Neural cell (in vitro differentiated cells): ENCODE measurements at regions not wholly inside any gene's neighbourhood (a gene's known extent, or its start where the extent isn't known, plus 50 kb on each side); places are given as distances from the start of the nearest gene placed in this dataset.

Experiments used
- H2AFZ ChIP-seq: fragments of 200-600, 300-800 bp; sonication (generic), shearing (Covaris generic); 2 replicates; pipeline ENCODE4 v1.6.0; 2014; ENCODE audit warnings: low read depth, mild to moderate bottlenecking, antibody characterized with exemption, low read length, moderate library complexity
- H3F3A ChIP-seq: fragments of 200-600 bp; shearing (Covaris generic); 2 replicates; pipeline ENCODE4 v1.6.1; 2016; ENCODE audit warnings: mild to moderate bottlenecking, moderate library complexity, mixed read lengths, antibody characterized with exemption, low read length; ENCODE audit not compliant: insufficient read depth, poor library complexity, severe bottlenecking
- H3K27ac ChIP-seq: fragments of 200-600, 300-800 bp; sonication (generic), shearing (Covaris generic); 2 replicates; pipeline ENCODE4 v1.5.1; 2014; ENCODE audit warnings: mild to moderate bottlenecking, low read length, moderate library complexity
- H3K27me3 ChIP-seq: fragments of 300-800, 200-600 bp; sonication (generic), shearing (Covaris generic); 2 replicates; pipeline ENCODE4 v1.6.0; 2014; ENCODE audit warnings: mild to moderate bottlenecking, low read depth, low read length, moderate library complexity; ENCODE audit not compliant: insufficient read depth
- H3K36me3 ChIP-seq: fragments of 300-800, 200-600 bp; sonication (generic), shearing (Covaris generic); 2 replicates; pipeline ENCODE4 v1.5.1; 2014; ENCODE audit warnings: mild to moderate bottlenecking, antibody characterized with exemption, low read length, moderate library complexity; ENCODE audit not compliant: insufficient read depth
- H3K4me2 ChIP-seq: fragments of 300-800, 200-600 bp; sonication (generic), shearing (Covaris generic); 2 replicates; pipeline ENCODE4 v1.6.0; 2014; ENCODE audit warnings: mild to moderate bottlenecking, low read length
- H3K4me3 ChIP-seq: fragments of 300-800, 200-600 bp; sonication (generic), shearing (Covaris generic); 2 replicates; pipeline ENCODE4 v1.5.1; 2014; ENCODE audit warnings: mild to moderate bottlenecking, low read length, moderate library complexity
- H3K79me2 ChIP-seq: fragments of 200-600 bp; shearing (Covaris generic); replicated peaks from 2 replicates; pipeline ENCODE4 v1.6.0; 2014; ENCODE audit warnings: mild to moderate bottlenecking, low read length, moderate library complexity; ENCODE audit not compliant: insufficient read depth
- H3K9ac ChIP-seq: fragments of 300-800, 200-600 bp; sonication (generic), shearing (Covaris generic); 2 replicates; pipeline ENCODE4 v1.6.1; 2016; ENCODE audit warnings: mild to moderate bottlenecking, low read length, mixed read lengths
- H3K9me2 ChIP-seq: fragments of 200-600 bp; shearing (Covaris generic); 2 replicates; pipeline ENCODE4 v1.6.1; 2016; ENCODE audit warnings: mild to moderate bottlenecking, low read length, mixed read lengths; ENCODE audit not compliant: insufficient read depth
- H3K9me3 ChIP-seq: fragments of 200-600, 300-800 bp; sonication (generic), shearing (Covaris generic); 2 replicates; pipeline ENCODE4 v1.6.1; 2016; ENCODE audit warnings: mild to moderate bottlenecking, mixed run types, low read length, moderate library complexity, mixed read lengths
- H4K20me1 ChIP-seq: fragments of 200-600 bp; shearing (Covaris generic); 2 replicates; pipeline ENCODE4 v1.6.1; 2016; ENCODE audit warnings: mild to moderate bottlenecking, mixed run types; ENCODE audit not compliant: insufficient read depth
- CTCF ChIP-seq: fragments of 450-650 bp; IDR thresholded peaks from 2 replicates; pipeline ENCODE4 v1.5.1; 2014; ENCODE audit warnings: antibody characterized with exemption, mild to moderate bottlenecking, moderate library complexity; ENCODE audit not compliant: poor library complexity, severe bottlenecking
- EP300 ChIP-seq: fragments of 450-650 bp; conservative IDR thresholded peaks from 2 replicates; pipeline ENCODE4 v1.6.1; 2014; ENCODE audit warnings: antibody characterized with exemption, mild to moderate bottlenecking, moderate library complexity; ENCODE audit not compliant: poor library complexity, severe bottlenecking
- EZH2 ChIP-seq: fragments of 200-600, 300-800 bp; shearing (Covaris generic), sonication (generic); IDR thresholded peaks from 2 replicates; pipeline ENCODE4 v1.6.1; 2014; ENCODE audit warnings: antibody characterized with exemption, low read length, borderline replicate concordance, mild to moderate bottlenecking; ENCODE audit not compliant: insufficient read depth, poor library complexity, severe bottlenecking
- MXI1 ChIP-seq: fragments of 450-650 bp; conservative IDR thresholded peaks from 2 replicates; pipeline ENCODE4 v1.6.1; 2014; ENCODE audit warnings: antibody characterized with exemption, mild to moderate bottlenecking; ENCODE audit not compliant: poor library complexity, severe bottlenecking
- POLR2AphosphoS5 ChIP-seq: IDR thresholded peaks from 2 replicates; pipeline ENCODE4 v1.6.1; 2012
- RAD21 ChIP-seq: fragments of 450-650 bp; conservative IDR thresholded peaks from 2 replicates; pipeline ENCODE4 v1.6.1; 2014; ENCODE audit warnings: antibody characterized with exemption, mild to moderate bottlenecking, moderate library complexity
- REST ChIP-seq: IDR thresholded peaks from 2 replicates; pipeline ENCODE4 v1.6.1; 2012; ENCODE audit warnings: borderline replicate concordance
- SMC3 ChIP-seq: fragments of 450-650 bp; conservative IDR thresholded peaks from 2 replicates; pipeline ENCODE4 v1.6.1; 2014; ENCODE audit warnings: antibody characterized with exemption, mild to moderate bottlenecking, moderate library complexity; ENCODE audit not compliant: poor library complexity
- TAF1 ChIP-seq: IDR thresholded peaks from 2 replicates; pipeline ENCODE4 v1.6.1; 2012; ENCODE audit warnings: low read depth

GRCh38 chr16:73125850-73126524 lies 78.1 kb upstream of the ZFHX3 start:
- H3K9me2 ChIP-seq, result no peaks in the 10 kb centered on the region
- H3K36me3 ChIP-seq, result no peaks in the 10 kb centered on the region
- H2AFZ ChIP-seq, result no peak overlapping the region
- H3K4me2 ChIP-seq, result no peak overlapping the region
- no peaks in the 10 kb centered on the region for H3K27me3 ChIP-seq
- H3K9ac ChIP-seq, result no peak overlapping the region
- H3K4me3 ChIP-seq, result no peak overlapping the region
- TF ChIP-seq MXI1, result no peak
- no peak for TF ChIP-seq POLR2AphosphoS5
- TF ChIP-seq CTCF, result no peak
- no peaks in the 10 kb centered on the region for H3K9me3 ChIP-seq
- no peaks in the 10 kb centered on the region for H3K79me2 ChIP-seq
- no peaks in the 10 kb centered on the region for H3F3A ChIP-seq
- H4K20me1 ChIP-seq, result no peaks in the 10 kb centered on the region
- H3K27ac ChIP-seq, result no peak overlapping the region

DNA sequence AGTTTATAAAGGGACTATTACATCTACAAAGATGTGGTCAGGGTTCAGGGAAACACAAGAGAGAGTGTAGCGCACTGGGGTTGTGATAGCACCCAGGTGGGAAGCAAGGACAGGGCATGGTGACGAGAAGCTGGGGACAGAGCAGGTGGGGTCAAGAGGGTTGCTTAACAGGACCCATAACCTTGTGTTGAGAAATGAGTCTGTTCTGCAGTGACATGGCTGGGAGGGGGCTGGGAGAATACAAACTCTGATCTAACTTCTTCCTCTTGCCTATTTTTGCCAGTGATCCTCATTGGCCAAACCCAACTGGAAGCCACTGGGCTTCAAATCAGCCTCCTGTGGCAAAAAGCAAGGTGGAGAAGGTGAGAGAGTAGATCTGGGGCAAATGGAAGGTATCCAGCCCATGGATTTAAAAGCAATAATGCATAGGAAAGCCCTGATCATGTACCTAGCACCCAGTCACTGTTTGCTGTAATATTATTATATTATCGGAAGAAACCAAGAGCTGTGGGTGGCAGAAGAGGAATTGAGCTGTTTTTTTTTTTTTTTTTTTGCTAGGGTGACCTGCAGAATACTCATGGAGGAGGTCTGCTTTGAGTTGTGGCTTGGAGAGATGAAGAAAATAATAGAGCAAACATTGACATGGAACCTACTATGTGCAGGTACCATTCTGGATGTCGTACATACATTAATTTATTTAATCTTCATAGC lies 76.9 kb upstream of the ZFHX3 start:
- no peaks in the 10 kb centered on the region for H3K27me3 ChIP-seq
- no peak overlapping the region for H3K27ac ChIP-seq
- no peaks in the 10 kb centered on the region for H3K9me2 ChIP-seq
- H3K9ac ChIP-seq, result no peak overlapping the region
- no peak overlapping the region for H3K4me3 ChIP-seq
- TF ChIP-seq RAD21 (no peak), MXI1 (no peak), REST (no peak), SMC3 (no peak), POLR2AphosphoS5 (no peak), EZH2 (no peak), TAF1 (no peak), CTCF (no peak), EP300 (no peak)
- no peaks in the 10 kb centered on the region for H3K36me3 ChIP-seq
- H3F3A ChIP-seq, result no peaks in the 10 kb centered on the region
- H3K4me2 ChIP-seq, result no peak overlapping the region
- H3K9me3 ChIP-seq, result no peaks in the 10 kb centered on the region
- H2AFZ ChIP-seq, result no peak overlapping the region
- H4K20me1 ChIP-seq, result no peaks in the 10 kb centered on the region
- no peaks in the 10 kb centered on the region for H3K79me2 ChIP-seq
